ENCODE measurements at regions not wholly inside any gene's neighbourhood (a gene's known extent, or its start where the extent isn't known, plus 50 kb on each side); places are given as distances from the start of the nearest gene placed in this dataset.

- TF ChIP-seq EP300 (IDR thresholded peaks at IDR 0.05; ENCODE audit: borderline replicate concordance in 1 of 2, low read depth in 2 of 2, low read length in 2 of 2) (no peak), POLR2A (IDR thresholded peaks at IDR 0.05; ENCODE audit: control extremely low read depth in 1 of 2, low read depth in 2 of 2, low read length in 2 of 2) (no peak)
Measured at GRCh38 chr9:106423575-106423974, 439.4 kb upstream of the ZNF462 start (continued).

Measured in H1 (cell line).